BE2C (cell line): ENCODE measurements at regions not wholly inside any gene's neighbourhood (a gene's known extent, or its start where the extent isn't known, plus 50 kb on each side); places are given as distances from the start of the nearest gene placed in this dataset.

Experiments
- DNase-seq: peaks from one replicate; pipeline ENCODE4 v3.0.0-alpha.2; 2020
- H3K27me3 ChIP-seq: fragments of 250-450 bp; sonication (Bioruptor Pico); 2 replicates; pipeline ENCODE4 v1.5.1; 2020; ENCODE audit warnings: mild to moderate bottlenecking
- H3K36me3 ChIP-seq: fragments of 250-450 bp; sonication (Bioruptor Pico); 2 replicates; pipeline ENCODE4 v1.5.1; 2020; ENCODE audit warnings: mild to moderate bottlenecking
- H3K4me1 ChIP-seq: fragments of 250-450 bp; sonication (Bioruptor Pico); 2 replicates; pipeline ENCODE4 v1.5.1; 2020
- H3K4me3 ChIP-seq: 2 replicates; pipeline ENCODE4 v1.5.1; 2011; ENCODE audit warnings: low read depth, low read length
- H3K9me3 ChIP-seq: fragments of 250-450 bp; sonication (Bioruptor Pico); 2 replicates; pipeline ENCODE4 v1.5.1; 2020
- CTCF ChIP-seq: IDR thresholded peaks from 2 replicates; pipeline ENCODE4 v1.5.1; 2012; ENCODE audit warnings: mild to moderate bottlenecking, low read depth, low read length

DNA sequence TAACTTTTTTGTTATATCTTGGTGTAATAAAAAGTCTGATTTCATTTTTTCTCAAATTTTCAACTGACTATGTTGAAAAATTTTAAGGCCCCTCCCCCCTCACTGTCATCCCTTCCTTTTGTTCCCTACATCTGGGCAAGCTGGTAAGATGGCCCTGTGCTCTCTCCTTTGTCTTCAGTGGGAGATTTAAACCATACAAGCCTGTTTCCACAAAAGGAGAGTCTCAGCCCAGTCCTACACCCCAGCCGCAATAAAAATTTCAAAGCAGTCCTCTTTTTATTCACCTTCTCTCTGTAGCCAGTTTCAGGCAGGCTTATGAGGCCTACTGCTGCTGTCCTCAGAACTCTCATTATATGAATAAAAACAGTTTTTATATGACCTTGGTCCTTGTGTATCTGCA is 630.5 kb downstream of the CBLN2 start:
- no peaks in the 10 kb centered on the region for H3K4me1 ChIP-seq
- DNase-seq, result no peak
- no peak overlapping the region for H3K4me3 ChIP-seq
- H3K27me3 ChIP-seq, result no peaks in the 10 kb centered on the region
- H3K36me3 ChIP-seq, result no peaks in the 10 kb centered on the region
- H3K9me3 ChIP-seq, result no peaks in the 10 kb centered on the region
- TF ChIP-seq CTCF, result no peak

- H3K27me3 ChIP-seq, result no peaks in the 10 kb centered on the region
- DNase-seq, result no peak
- no peaks in the 10 kb centered on the region for H3K36me3 ChIP-seq
- no peaks in the 10 kb centered on the region; the same call in 1 of the 2 replicates for H3K4me1 ChIP-seq
- no peak for TF ChIP-seq CTCF
- H3K4me3 ChIP-seq, result no peak overlapping the region
- no peaks in the 10 kb centered on the region for H3K9me3 ChIP-seq
These were observed 641.7 kb downstream of the CBLN2 start for GRCh38 chr18:71902482-71902881.

GRCh38 chr18:71899707-71900472 is 644.3 kb downstream of the CBLN2 start:
- no peaks in the 10 kb centered on the region for H3K9me3 ChIP-seq
- no peak for TF ChIP-seq CTCF
- DNase-seq, result peak; percentile 32

GRCh38 chr18:71899183-71899582 is 645.0 kb downstream of the CBLN2 start:
- no peaks in the 10 kb centered on the region for H3K36me3 ChIP-seq
- no peak overlapping the region for H3K4me3 ChIP-seq
- DNase-seq, result no peak
- H3K9me3 ChIP-seq, result no peaks in the 10 kb centered on the region
- H3K27me3 ChIP-seq, result no peaks in the 10 kb centered on the region
- no peaks in the 10 kb centered on the region; the same call in 1 of the 2 replicates for H3K4me1 ChIP-seq
- no peak for TF ChIP-seq CTCF

More at GRCh38 chr18:71899707-71900472, 644.3 kb downstream of the CBLN2 start:
- Histone ChIP-seq H3K4me1 (no peaks in the 10 kb centered on the region; the same call in 1 of the 2 replicates), H3K36me3 (no peaks in the 10 kb centered on the region), H3K27me3 (no peaks in the 10 kb centered on the region), H3K4me3 (no peak overlapping the region)

- Histone ChIP-seq H3K9me3 (no peaks in the 10 kb centered on the region), H3K4me1 (no peaks in the 10 kb centered on the region), H3K27me3 (no peaks in the 10 kb centered on the region), H3K4me3 (no peak overlapping the region), H3K36me3 (no peaks in the 10 kb centered on the region)
- DNase-seq, result no peak
- no peak for TF ChIP-seq CTCF
These were observed 656.6 kb downstream of the CBLN2 start for GRCh38 chr18:71887509-71887908.

GRCh38 chr18:71878226-71878625 is 665.9 kb downstream of the CBLN2 start:
- TF ChIP-seq CTCF, result no peak
- DNase-seq, result no peak
- Histone ChIP-seq H3K27me3 (no peaks in the 10 kb centered on the region), H3K9me3 (no peaks in the 10 kb centered on the region), H3K36me3 (no peaks in the 10 kb centered on the region), H3K4me1 (no peaks in the 10 kb centered on the region), H3K4me3 (no peak overlapping the region)
